ENCODE measurements at regions not wholly inside any gene's neighbourhood (a gene's known extent, or its start where the extent isn't known, plus 50 kb on each side); places are given as distances from the start of the nearest gene placed in this dataset.

- H3K27me3 Mint-ChIP-seq (ENCODE audit: insufficient read depth), result no peaks in the 10 kb centered on the region
- no peak for TF ChIP-seq CTCF (IDR thresholded peaks at IDR 0.05)
- H3K27ac Mint-ChIP-seq, result no peak overlapping the region
- H3K4me1 Mint-ChIP-seq (ENCODE audit: low read depth), result no peaks in the 10 kb centered on the region
- H3K9me3 Mint-ChIP-seq, result peaks cover 42% of the 10 kb centered on the region
- H3K36me3 Mint-ChIP-seq (ENCODE audit: low read depth), result peaks cover 5% of the 10 kb centered on the region; the same call in 1 of the 2 replicates
- DNase-seq, result no peak
- H3K4me3 Mint-ChIP-seq, result no peak overlapping the region
Observed at GRCh38 chr16:20175358-20175757, 101.7 kb upstream of the GPR139 start.

GRCh38 chr16:20167323-20167722 lies 93.6 kb upstream of the GPR139 start:
- Mint-ChIP-seq H3K27me3 (ENCODE audit: insufficient read depth) (peaks cover 3% of the 10 kb centered on the region), H3K36me3 (ENCODE audit: low read depth) (peaks cover 5% of the 10 kb centered on the region; the same call in 1 of the 2 replicates), H3K27ac (no peak overlapping the region), H3K4me3 (no peak overlapping the region), H3K9me3 (peaks cover 67% of the 10 kb centered on the region), H3K4me1 (ENCODE audit: low read depth) (no peaks in the 10 kb centered on the region)
- no peak for TF ChIP-seq CTCF (IDR thresholded peaks at IDR 0.05)
- no peak for DNase-seq

GRCh38 chr16:20166531-20167235 lies 93.0 kb upstream of the GPR139 start:
- DNase-seq, result no peak
- Mint-ChIP-seq H3K4me1 (ENCODE audit: low read depth) (no peaks in the 10 kb centered on the region), H3K36me3 (ENCODE audit: low read depth) (peaks cover 5% of the 10 kb centered on the region; the same call in 1 of the 2 replicates), H3K27ac (no peak overlapping the region), H3K27me3 (ENCODE audit: insufficient read depth) (peaks cover 3% of the 10 kb centered on the region), H3K4me3 (no peak overlapping the region), H3K9me3 (peaks cover 62% of the 10 kb centered on the region)
- TF ChIP-seq CTCF (IDR thresholded peaks at IDR 0.05), result no peak

- no peaks in the 10 kb centered on the region for H3K27me3 Mint-ChIP-seq (ENCODE audit: insufficient read depth)
- DNase-seq, result no peak
- no peak overlapping the region for H3K4me3 Mint-ChIP-seq
- H3K36me3 Mint-ChIP-seq (ENCODE audit: low read depth), result no peaks in the 10 kb centered on the region
- H3K4me1 Mint-ChIP-seq (ENCODE audit: low read depth), result no peaks in the 10 kb centered on the region
- TF ChIP-seq CTCF (IDR thresholded peaks at IDR 0.05), result no peak
- H3K27ac Mint-ChIP-seq, result no peak overlapping the region
- peaks cover 38% of the 10 kb centered on the region for H3K9me3 Mint-ChIP-seq
Observed at GRCh38 chr16:20153444-20153843, 79.8 kb upstream of the GPR139 start.

- no peaks in the 10 kb centered on the region; the same call in 1 of the 2 replicates for H3K27me3 Mint-ChIP-seq (ENCODE audit: insufficient read depth)
- no peak overlapping the region for H3K4me3 Mint-ChIP-seq
- peaks cover 45% of the 10 kb centered on the region for H3K9me3 Mint-ChIP-seq
- TF ChIP-seq CTCF (IDR thresholded peaks at IDR 0.05), result no peak
- no peak for DNase-seq
- H3K27ac Mint-ChIP-seq, result no peak overlapping the region
- H3K4me1 Mint-ChIP-seq (ENCODE audit: low read depth), result no peaks in the 10 kb centered on the region
- 0 out of 2 replicates have a peak, but pooled peaks cover 5% of the 10 kb centered on the region for H3K36me3 Mint-ChIP-seq (ENCODE audit: low read depth)
Observed at GRCh38 chr16:20147091-20147490, 73.4 kb upstream of the GPR139 start.
